BLaER1 treated with 17β-estradiol and CSF1 and Interleukin-3, amounts not matched to agents 10 nM and 100 nM (cell line): ENCODE measurements at regions not wholly inside any gene's neighbourhood (a gene's known extent, or its start where the extent isn't known, plus 50 kb on each side); places are given as distances from the start of the nearest gene placed in this dataset.

Source experiments
- H3K27ac ChIP-seq, 11 experiments: shearing (Covaris generic); formaldehyde crosslinking; 2 replicates each; pipeline ENCODE4 v1.8.1; 2022
- H3K27me3 ChIP-seq, 11 experiments: shearing (Covaris generic); formaldehyde crosslinking; 2 replicates each; pipeline ENCODE4 v1.8.1; 2022
- H3K36me3 ChIP-seq, 11 experiments: shearing (Covaris generic); formaldehyde crosslinking; 2 replicates each; pipeline ENCODE4 v1.8.1; 2022
- H3K4me1 ChIP-seq, 10 experiments: shearing (Covaris generic); formaldehyde crosslinking; 2 replicates each; pipeline ENCODE4 v1.8.1; 2022
- H3K4me2 ChIP-seq, 11 experiments: shearing (Covaris generic); formaldehyde crosslinking; 2 replicates each; pipeline ENCODE4 v1.8.1; 2022
- H3K4me3 ChIP-seq, 10 experiments: shearing (Covaris generic); formaldehyde crosslinking; 2 replicates each; pipeline ENCODE4 v1.8.1; 2022
- H3K9ac ChIP-seq, 11 experiments: shearing (Covaris generic); formaldehyde crosslinking; 2 replicates each; pipeline ENCODE4 v1.8.1; 2022
- H3K9me3 ChIP-seq, 11 experiments: shearing (Covaris generic); formaldehyde crosslinking; replicated peaks in 1 of 11; 2 replicates each; pipeline ENCODE4 v1.8.1; 2022
- H4K20me1 ChIP-seq, 11 experiments: shearing (Covaris generic); formaldehyde crosslinking; 2 replicates each; pipeline ENCODE4 v1.8.1; 2022
- Cebpa-rat ChIP-seq, 11 experiments: shearing (Covaris generic); IDR thresholded peaks; 2 replicates each; pipeline ENCODE4 v1.8.1; 2022

DNA sequence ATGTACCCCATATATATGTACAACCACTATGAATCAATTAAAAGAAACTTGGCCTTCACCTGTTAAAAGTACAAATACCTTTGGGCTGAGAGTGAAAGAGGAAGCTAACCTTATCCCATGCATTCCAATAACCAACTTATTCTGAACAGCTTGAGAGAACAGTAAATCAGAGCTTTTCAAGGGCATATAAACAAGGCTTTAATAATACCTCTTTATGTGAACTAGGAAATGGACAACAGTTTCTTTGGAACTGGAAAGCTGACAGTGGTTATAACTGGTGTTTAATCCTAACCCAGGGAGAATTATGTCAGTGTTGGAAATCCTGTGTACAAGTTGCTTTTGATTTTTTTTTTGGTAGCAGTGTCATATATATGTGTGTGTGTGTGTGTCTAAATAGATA is 170.5 kb downstream of the TFAP2B start:
- Histone ChIP-seq H4K20me1 (no peaks in the 10 kb centered on the region), H3K4me2 (no peak overlapping the region), H3K4me3 (no peak overlapping the region), H3K27ac (no peak overlapping the region), H3K27me3 (no peaks in the 10 kb centered on the region), H3K4me1 (no peaks in the 10 kb centered on the region), H3K9me3 (no peaks in the 10 kb centered on the region), H3K9ac (no peak overlapping the region), H3K36me3 (no peaks in the 10 kb centered on the region)
- TF ChIP-seq Cebpa-rat (IDR thresholded peaks at IDR 0.05): no peak

DNA sequence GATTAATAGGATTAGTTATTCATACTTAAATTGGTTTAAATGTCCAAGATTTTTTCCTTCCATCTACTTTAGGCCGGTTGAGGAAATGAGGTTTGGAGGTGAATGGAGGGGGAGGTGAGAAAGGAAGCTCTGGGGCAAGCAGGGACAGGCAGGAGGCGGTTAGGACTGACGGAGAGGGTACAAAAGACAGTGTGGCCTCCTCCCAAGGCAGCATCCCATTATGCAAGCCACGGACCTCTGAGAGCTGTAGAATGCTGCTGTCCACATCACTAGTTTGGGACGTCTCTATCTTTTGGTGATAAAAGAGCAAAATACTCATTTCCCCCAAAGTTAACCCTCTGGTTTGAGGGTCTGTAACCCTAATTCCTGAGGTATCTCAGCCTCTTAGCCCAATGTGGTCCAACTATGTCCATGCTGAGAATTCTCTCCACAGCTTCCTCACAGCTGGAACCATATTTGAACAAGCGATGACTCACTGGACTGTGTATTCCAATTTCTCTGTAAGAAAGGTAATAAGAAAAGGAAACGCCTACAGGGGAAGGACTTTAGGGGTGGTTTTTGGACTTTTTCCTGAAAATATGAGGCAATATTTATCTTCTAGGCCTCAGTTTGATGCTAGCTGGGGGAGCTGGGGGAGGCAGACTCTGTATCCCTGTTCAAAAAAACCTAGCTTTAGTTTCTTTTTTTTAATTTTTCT is 172.2 kb downstream of the TFAP2B start:
- Histone ChIP-seq H3K4me2 (no peak overlapping the region), H3K36me3 (no peaks in the 10 kb centered on the region), H3K9me3 (no peaks in the 10 kb centered on the region), H3K9ac (no peak overlapping the region), H3K27ac (no peak overlapping the region), H3K27me3 (no peaks in the 10 kb centered on the region), H4K20me1 (no peaks in the 10 kb centered on the region), H3K4me3 (no peak overlapping the region), H3K4me1 (no peaks in the 10 kb centered on the region)
- TF ChIP-seq Cebpa-rat (IDR thresholded peaks at IDR 0.05): no peak

DNA sequence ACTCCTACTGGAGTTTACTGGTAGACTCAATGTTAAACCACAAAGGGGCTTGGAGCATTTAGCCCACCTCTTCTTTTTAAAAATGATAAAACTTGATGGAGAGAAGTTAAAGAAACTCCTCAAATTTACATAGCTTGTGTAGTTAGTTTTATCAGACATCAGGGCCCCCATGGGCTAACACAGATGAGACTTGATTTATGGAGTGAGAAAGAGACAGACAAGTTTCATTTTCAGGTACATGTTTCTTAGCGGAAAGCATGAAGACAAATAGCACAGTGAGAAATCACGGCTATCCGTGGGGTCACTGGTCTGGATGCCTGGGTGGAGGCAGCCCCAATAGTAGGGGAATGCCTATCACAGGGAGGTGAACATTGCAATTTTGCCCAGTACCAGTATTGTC is 173.6 kb downstream of the TFAP2B start:
- Histone ChIP-seq H3K4me3 (no peak overlapping the region), H3K27me3 (no peaks in the 10 kb centered on the region), H3K9ac (no peak overlapping the region), H3K27ac (no peak overlapping the region), H3K4me1 (no peaks in the 10 kb centered on the region), H4K20me1 (no peaks in the 10 kb centered on the region), H3K9me3 (no peaks in the 10 kb centered on the region), H3K4me2 (no peak overlapping the region), H3K36me3 (no peaks in the 10 kb centered on the region)
- no peak for TF ChIP-seq Cebpa-rat (IDR thresholded peaks at IDR 0.05)

DNA sequence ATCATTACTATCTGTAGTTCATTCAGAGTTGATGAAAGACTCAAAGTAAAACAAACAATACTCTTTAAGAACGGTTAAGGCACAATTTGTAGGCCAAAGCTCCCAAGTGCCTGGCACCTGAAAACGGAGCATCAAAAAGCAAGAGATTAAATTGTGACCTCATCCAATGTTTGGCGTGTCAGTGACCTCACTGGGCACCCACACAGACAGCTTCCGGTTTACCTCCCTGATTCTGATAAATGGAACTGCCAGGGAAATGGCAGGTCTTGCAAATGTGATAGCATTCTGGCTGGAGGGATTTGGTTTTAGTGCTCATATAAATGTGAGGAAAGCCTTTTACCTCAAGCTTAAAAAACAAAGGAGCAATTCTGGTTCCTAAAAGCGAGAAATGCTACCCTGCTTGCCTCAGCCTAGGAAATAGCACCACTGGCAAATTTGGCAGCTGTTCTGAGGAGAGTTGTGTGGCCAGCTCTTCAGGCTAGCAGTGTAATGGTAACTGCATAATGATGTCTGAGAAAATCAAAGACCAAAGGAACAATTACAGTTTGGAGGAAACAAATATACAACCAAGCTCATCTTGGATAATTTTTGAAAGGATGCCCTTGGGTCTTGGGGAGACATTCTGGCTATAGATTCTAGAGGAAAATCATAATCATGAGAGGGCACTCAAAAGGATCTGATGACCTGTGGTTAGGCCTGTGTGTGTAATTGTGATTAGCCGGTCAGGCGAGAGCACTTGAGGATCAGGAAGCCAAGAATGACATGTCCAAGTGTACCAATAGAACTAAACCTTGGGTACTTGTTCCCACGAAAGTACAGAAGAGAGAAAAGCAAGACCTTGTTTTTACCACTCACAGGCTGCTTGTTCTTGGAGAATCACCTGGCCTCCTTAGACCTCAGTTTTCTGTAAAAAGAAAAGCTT is 174.3 kb downstream of the TFAP2B start:
- Histone ChIP-seq H3K4me1 (no peaks in the 10 kb centered on the region), H3K9me3 (no peaks in the 10 kb centered on the region), H3K27me3 (no peaks in the 10 kb centered on the region), H4K20me1 (no peaks in the 10 kb centered on the region), H3K36me3 (no peaks in the 10 kb centered on the region), H3K4me2 (no peak overlapping the region), H3K27ac (no peak overlapping the region), H3K9ac (no peak overlapping the region), H3K4me3 (no peak overlapping the region)
- TF ChIP-seq Cebpa-rat (IDR thresholded peaks at IDR 0.05): no peak

DNA sequence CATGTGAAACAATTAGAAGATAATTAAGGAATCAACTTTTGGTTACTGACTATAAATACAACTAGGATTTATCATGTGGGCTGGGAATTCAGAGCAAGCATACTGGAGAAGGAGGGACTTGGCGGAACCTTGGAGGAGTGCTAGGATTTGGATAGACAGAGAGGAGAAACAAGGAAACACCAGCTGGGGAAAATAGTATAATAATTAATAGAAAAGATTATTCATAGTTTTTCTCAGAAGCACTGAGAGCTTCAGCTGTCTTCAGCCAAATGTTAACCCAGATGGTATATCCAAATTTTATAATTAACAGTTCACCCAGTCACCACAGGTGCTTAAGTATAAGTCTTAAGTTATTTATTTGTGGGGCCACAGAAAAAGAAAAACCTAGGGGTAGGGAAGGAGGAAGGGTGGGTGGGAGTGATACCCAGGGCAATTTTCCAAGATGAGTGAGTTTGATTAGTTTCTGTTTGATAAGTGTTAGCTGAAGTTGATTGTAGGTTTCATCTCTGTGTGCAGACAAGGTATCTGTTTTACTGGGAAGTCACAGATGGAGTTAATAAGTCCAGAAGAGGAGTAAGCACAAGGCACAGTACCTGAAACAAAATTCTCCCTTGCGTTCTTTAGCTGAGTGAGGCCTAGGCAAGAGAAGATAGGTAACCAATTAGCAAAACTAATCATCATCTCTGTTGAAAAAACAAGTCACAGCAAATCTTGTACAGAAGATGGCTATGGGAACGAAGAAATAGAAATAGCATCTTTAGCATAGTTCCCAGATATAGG is 175.5 kb downstream of the TFAP2B start:
- H3K36me3 ChIP-seq: no peaks in the 10 kb centered on the region
- no peak for TF ChIP-seq Cebpa-rat (IDR thresholded peaks at IDR 0.05)

DNA sequence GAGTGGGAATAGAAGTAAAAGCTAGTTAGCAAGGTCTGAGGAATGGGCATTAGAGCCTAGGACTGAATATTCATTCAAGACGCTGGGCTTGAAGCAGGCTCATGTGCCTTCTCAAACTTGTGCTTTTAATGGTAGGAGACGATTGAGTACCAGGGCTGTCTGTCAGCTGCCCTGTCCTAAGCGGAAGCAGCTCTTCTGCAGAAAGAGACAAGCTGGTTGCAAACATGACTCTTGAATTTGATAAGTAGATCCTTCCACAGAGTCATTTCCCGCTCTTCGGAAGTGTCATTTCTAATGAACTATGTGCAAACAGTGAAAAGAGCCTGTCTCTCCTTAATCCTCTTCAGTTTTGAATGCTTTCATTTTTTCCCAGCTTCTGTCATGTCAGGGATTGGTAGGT is 176.4 kb downstream of the TFAP2B start:
- no peak for TF ChIP-seq Cebpa-rat (IDR thresholded peaks at IDR 0.05)
- H3K9me3 ChIP-seq: no peaks in the 10 kb centered on the region
- H4K20me1 ChIP-seq: no peaks in the 10 kb centered on the region
- H3K4me3 ChIP-seq: no peak overlapping the region
- H3K27ac ChIP-seq: no peak overlapping the region
- H3K36me3 ChIP-seq: no peaks in the 10 kb centered on the region
- H3K4me1 ChIP-seq: peaks cover 0 to 9% (median 2%) of the 10 kb centered on the region in 10 experiments; a peak in 3 of 20 replicates
- H3K4me2 ChIP-seq: no peak overlapping the region
- no peaks in the 10 kb centered on the region for H3K27me3 ChIP-seq
- no peak overlapping the region for H3K9ac ChIP-seq

More for the DNA sequence above, 175.5 kb downstream of the TFAP2B start:
- no peak overlapping the region for H3K9ac ChIP-seq
- H3K4me3 ChIP-seq: no peak overlapping the region
- H3K4me1 ChIP-seq: peaks cover 0 to 7% (median 2%) of the 10 kb centered on the region in 10 experiments; a peak in 3 of 20 replicates
- H4K20me1 ChIP-seq: no peaks in the 10 kb centered on the region
- no peak overlapping the region for H3K27ac ChIP-seq
- no peaks in the 10 kb centered on the region for H3K27me3 ChIP-seq
- H3K9me3 ChIP-seq: no peaks in the 10 kb centered on the region
- no peak overlapping the region for H3K4me2 ChIP-seq

DNA sequence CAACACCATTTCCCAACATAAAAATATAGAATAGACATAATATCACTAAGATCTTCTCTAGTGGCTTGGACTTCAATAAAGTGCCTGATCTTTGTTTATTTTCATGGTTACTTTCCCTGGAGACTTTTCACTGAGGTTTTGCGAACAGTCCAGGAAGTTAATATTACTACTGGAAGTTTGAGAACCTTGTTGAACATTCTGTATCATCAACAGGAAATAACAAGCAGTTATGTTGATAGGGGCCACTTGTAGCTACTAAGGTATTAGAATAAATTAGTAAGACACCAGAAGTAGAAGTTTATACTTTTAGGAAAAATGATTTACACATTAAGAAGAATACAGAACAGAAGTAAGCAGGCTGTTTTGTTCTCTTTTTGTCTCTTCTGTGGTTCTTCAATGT is 180.2 kb downstream of the TFAP2B start:
- Histone ChIP-seq H3K27me3 (no peaks in the 10 kb centered on the region), H3K4me1 (peaks cover 0 to 9% (median 2%) of the 10 kb centered on the region in 10 experiments; a peak in 3 of 20 replicates), H3K4me3 (no peak overlapping the region), H3K36me3 (no peaks in the 10 kb centered on the region), H3K9ac (no peak overlapping the region), H3K27ac (no peak overlapping the region), H3K9me3 (no peaks in the 10 kb centered on the region), H4K20me1 (no peaks in the 10 kb centered on the region), H3K4me2 (peak overlapping the region in 5 of 11 experiments; percentile 14 to 36 (median 22); a peak in 6 of 22 replicates)
- no peak for TF ChIP-seq Cebpa-rat (IDR thresholded peaks at IDR 0.05)

DNA sequence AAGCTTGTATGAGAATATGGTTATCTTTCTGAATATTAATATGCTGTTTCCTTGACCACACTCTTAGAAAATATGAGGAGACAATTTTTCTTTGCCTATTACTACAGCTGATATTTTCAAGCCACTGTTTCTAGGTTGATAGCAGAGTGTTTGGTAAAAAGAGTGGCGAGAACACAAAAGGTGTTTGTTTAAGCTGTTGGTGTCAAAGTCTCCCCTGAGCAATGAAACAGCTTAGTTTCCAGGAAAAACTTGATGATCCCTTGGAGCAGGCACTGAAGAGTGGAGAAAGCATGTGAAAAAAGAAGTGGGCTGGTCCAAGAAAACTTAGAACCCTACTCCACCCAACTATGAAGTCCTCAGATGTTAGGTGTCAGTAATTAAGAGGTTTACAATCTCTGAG is 182.7 kb downstream of the TFAP2B start:
- Histone ChIP-seq H3K27me3 (no peaks in the 10 kb centered on the region), H3K9me3 (no peaks in the 10 kb centered on the region), H3K36me3 (no peaks in the 10 kb centered on the region), H3K9ac (no peak overlapping the region), H3K4me1 (peaks cover 0 to 14% (median 2%) of the 10 kb centered on the region in 10 experiments; a peak in 4 of 20 replicates), H3K27ac (no peak overlapping the region), H3K4me3 (no peak overlapping the region), H3K4me2 (no peak overlapping the region), H4K20me1 (no peaks in the 10 kb centered on the region)
- no peak for TF ChIP-seq Cebpa-rat (IDR thresholded peaks at IDR 0.05)

DNA sequence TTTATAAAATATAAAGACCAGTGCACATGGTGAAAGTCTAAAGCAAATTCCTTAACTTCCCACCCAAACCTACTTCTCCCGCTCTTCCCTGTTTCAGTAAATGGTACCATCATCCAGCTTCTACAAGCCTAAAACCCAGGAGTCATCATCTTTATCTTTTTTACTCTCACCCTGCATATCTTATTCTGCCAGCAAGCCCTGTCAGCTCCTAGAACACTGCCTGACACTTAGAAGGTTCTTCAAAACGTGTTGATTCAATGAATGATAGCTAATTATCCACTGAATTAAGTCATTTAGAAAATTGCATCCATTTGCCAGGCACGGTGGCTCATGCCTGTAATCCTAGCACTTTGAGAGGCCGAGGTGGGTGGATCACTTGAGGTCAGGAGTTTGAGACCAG is 185.7 kb downstream of the TFAP2B start:
- TF ChIP-seq Cebpa-rat (IDR thresholded peaks at IDR 0.05): no peak
- Histone ChIP-seq H3K27me3 (no peaks in the 10 kb centered on the region), H3K9ac (no peak overlapping the region), H3K27ac (no peak overlapping the region), H3K36me3 (no peaks in the 10 kb centered on the region), H4K20me1 (no peaks in the 10 kb centered on the region), H3K9me3 (no peaks in the 10 kb centered on the region), H3K4me1 (peaks cover 0 to 5% (median 0%) of the 10 kb centered on the region in 10 experiments; a peak in 1 of 20 replicates), H3K4me2 (no peak overlapping the region), H3K4me3 (no peak overlapping the region)
